ENCODE measurements at regions not wholly inside any gene's neighbourhood (a gene's known extent, or its start where the extent isn't known, plus 50 kb on each side); places are given as distances from the start of the nearest gene placed in this dataset.

DNA sequence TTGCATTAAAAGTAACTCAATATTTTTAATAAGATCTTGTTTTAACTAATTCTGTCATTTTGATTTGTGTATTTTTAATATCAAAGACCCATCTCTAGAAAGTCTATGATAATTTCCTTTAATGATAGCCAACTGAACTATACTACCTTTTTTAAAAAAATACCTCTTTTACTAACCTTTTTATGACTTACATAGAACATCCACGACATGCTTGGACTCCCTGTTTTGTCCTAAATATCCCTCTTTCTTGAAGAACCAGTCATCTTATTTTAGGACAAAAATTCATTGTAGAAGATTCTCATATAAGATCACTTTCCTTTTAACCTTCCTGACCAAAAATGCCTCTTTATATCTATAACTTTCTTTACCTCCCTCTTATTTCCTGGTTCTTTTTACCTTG lies 76.8 kb upstream of the GC start:
- TF ChIP-seq, protein P1, sequence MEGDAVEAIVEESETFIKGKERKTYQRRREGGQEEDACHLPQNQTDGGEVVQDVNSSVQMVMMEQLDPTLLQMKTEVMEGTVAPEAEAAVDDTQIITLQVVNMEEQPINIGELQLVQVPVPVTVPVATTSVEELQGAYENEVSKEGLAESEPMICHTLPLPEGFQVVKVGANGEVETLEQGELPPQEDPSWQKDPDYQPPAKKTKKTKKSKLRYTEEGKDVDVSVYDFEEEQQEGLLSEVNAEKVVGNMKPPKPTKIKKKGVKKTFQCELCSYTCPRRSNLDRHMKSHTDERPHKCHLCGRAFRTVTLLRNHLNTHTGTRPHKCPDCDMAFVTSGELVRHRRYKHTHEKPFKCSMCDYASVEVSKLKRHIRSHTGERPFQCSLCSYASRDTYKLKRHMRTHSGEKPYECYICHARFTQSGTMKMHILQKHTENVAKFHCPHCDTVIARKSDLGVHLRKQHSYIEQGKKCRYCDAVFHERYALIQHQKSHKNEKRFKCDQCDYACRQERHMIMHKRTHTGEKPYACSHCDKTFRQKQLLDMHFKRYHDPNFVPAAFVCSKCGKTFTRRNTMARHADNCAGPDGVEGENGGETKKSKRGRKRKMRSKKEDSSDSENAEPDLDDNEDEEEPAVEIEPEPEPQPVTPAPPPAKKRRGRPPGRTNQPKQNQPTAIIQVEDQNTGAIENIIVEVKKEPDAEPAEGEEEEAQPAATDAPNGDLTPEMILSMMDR (IDR thresholded peaks at IDR 0.05; ENCODE audit: insufficient read depth, low read depth, low read length), result no peak
- no peak for TF ChIP-seq EZH2 (IDR thresholded peaks at IDR 0.05; ENCODE audit: insufficient read depth, low read length)

All from astrocyte (in vitro differentiated cells and primary cell).